Hepatic stellate cell (primary cell): ENCODE measurements at regions not wholly inside any gene's neighbourhood (a gene's known extent, or its start where the extent isn't known, plus 50 kb on each side); places are given as distances from the start of the nearest gene placed in this dataset.
"Not testable (repeated sequence)": the region's sequence is repeated elsewhere in the genome, so short reads cannot be mapped to it uniquely, and the experiment has no call there.

Source experiments
- DNase-seq: peaks from one replicate; pipeline ENCODE4 v3.0.0; 2011; ENCODE audit warnings: low spot score

- no peak for DNase-seq
Measured at GRCh38 chr2:43070676-43071502, 155.5 kb downstream of the ZFP36L2 start.

DNA sequence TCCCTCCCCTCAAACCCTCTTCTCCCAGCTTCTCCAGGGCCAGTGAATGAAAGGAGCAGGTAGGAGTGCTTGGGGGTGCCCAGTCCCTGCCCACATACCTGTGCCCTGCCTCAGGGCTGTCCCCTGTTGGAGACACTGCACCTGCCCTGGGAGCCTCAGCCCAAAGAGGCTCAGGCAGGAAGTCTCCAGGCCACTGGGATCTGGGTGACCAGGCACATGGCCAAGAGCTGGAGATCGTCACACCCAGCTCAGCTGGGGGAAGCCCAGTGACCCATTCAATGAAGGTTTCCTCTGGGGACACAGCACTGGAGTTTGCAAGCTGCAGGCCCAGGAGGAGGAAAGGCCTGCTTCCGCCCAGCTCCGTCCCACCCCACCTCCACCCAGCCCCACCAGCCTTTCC, 156.4 kb downstream of the ZFP36L2 start:
- DNase-seq = peak; percentile 74

GRCh38 chr2:43068631-43069517, 157.5 kb downstream of the ZFP36L2 start:
- no peak for DNase-seq

- no peak for DNase-seq
Measured at GRCh38 chr2:43068041-43068533, 158.3 kb downstream of the ZFP36L2 start.

DNA sequence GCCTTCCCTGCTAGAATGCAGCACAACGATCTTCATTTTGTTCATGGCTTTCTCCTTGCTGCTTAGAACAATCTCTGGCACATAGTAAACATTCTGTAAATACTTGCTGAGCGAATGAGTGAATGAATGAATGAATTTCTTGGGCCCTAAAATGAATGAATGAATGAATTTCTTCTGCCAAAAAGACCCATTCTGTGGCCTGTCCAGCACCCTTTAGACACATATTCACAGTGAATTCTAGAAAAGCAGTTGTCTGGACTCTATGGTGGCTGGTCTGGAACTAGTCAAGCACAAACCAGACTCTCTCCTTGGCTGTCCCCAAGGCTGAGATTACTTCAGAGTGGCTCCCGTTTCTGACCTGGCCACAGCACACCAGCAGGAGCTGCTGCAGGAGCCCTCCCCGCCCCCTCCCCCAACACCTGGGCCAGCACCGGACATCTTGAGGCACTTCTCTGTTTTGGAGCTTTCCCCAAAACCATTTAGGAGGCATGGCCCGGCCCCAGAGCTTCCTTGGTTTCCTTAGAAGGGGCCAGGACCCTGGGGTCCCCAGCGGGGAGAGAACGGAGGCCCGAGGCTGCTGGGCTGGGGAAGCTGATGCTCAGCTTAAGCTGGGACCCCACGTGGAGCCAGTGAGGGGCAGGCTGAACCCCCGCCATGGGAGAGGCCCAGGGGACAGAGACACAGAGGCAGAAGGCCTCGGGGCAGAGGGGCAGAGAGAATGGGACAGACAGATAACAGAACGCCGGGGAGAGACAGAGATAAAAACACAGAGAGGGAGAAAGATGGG, 159.0 kb downstream of the ZFP36L2 start:
- DNase-seq = no peak

GRCh38 chr2:43066541-43067253, 159.7 kb downstream of the ZFP36L2 start:
- DNase-seq = not testable (repeated sequence)

DNA sequence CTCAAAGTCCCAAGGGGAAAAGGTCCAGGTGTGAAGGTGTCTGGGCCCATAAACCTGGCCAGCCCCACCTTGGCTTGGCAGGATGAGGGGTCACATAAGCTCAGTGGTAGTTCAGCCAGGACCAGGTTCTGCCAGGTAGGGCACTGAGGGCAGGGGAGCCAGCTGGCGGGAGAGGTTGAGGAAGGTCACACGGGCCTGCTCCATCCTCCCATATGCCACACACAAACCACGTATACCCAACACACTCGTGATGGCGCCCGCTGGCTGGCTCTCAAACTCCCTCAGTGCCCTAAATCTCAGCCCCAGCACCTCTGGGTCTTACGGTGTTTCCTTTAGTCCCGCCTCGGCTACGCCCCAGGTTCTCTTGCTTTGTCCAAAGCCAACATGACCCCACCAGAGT, 160.5 kb downstream of the ZFP36L2 start:
- DNase-seq = no peak

DNA sequence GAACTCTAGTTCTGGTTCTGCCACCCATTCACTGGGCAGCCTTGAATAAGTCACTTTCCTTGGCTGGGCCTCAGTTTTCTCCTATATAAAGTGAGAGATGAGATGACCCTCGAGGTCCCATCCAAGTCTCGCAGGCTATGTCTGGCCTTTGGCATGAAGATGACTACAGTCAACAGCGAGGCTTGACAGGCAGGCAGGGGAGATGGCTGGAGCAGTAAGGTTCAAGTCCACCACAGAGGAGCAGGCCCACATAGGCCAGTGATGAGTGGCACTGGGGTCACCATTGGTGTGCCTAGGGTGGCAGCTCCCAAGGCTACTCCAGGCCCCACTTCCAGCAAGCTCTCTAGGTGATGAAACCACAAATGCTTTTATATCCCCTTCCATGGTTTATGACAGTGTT, 161.4 kb downstream of the ZFP36L2 start:
- DNase-seq = no peak

GRCh38 chr2:43063096-43063495, 163.3 kb downstream of the ZFP36L2 start:
- not testable (repeated sequence) for DNase-seq

DNA sequence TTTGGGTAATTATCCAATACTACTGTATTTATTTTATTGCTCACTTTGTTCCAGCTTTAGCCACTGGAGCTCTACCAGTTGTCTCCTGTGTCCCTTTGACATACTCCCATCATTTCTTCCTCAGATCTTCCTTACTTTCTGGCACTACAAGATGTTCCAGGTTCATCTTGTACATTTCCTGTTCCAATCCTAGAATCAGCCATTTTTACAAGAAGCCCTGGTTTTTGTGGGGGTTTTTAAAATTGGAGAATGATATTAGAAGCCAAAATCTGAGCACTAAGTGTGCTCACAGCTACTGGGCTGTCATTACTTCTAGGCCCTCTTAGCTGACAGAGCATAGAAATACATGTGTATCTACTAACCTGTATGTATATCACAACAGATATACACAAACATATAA, 164.3 kb downstream of the ZFP36L2 start:
- DNase-seq = no peak

DNA sequence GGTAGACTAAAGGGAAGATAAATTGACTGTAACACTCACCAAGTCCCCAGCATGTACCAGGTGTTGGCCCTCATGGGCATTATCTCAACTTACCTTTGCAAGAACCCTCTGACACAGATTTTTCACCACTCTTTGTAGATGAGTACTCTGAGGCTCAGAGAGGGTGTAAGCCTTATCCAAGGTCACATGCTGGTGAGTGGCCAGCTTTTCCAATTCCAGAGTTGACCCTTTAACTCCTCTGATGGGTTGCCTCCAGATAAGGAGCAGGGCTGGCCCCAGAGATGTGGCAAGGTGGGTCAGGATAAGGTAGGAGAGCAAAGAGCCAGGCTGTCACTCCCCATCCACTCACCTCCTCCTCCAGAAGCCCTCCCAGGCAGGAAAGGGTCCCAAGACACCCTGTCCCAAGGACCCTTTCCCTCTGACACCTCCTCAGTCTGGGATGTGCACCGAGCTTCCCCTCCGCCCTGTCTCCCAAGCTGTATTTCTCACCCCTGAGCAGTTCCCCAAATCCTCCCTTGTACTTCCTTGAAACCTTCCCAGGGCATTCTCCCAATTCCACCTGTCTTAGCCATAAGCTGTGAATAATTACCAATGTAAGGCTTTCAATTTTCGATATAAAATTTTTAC, 165.9 kb downstream of the ZFP36L2 start:
- no peak for DNase-seq

GRCh38 chr2:43059183-43059897, 167.1 kb downstream of the ZFP36L2 start:
- DNase-seq = peak; percentile 91

GRCh38 chr2:43058726-43059110, 167.7 kb downstream of the ZFP36L2 start:
- no peak for DNase-seq

DNA sequence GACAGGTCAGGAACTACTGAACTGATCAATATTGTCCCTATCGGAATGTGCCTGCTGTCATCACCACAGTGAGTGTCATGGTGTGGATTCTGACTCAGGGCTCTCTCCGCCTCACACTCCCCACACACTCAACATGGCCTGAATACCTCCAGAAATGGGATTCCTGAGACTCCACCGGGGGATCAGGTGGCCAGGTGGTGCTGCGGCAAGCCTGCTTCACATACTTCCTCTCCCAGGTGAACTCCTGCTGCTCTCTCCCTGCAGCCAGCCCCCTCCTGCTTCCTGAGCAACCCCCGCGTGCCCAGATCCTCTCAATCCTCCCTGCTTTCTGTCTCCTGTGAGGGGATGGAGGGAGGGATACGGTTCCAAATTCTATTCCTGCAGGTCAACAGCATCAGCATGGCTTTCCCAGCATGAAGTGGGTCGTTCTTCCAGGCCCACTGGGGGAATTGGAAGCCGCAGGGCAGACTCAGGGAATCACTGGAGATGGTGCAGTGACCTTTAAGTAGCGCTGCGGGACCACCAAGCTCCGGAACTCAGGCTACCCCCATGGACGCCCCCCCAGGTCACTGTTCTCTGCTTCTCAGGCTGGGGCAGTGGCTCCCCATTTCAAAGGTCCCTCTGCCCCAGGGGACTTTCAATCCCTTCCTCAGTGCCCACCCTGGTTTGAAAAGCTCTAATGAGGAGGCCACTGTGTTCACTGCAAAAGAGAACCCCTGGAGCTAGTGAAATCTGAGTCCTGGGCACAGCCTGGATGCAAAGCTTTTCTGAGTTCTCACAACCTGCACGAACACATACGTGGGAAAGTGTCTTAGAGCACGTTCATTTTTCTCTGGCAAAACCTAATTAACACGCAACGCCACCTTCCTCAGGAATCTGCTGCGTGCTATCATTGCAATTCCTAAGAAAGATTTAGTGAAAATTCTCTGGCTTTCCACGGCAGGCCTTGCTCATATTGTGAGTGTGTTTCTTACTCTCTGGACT, 168.4 kb downstream of the ZFP36L2 start:
- no peak for DNase-seq

DNA sequence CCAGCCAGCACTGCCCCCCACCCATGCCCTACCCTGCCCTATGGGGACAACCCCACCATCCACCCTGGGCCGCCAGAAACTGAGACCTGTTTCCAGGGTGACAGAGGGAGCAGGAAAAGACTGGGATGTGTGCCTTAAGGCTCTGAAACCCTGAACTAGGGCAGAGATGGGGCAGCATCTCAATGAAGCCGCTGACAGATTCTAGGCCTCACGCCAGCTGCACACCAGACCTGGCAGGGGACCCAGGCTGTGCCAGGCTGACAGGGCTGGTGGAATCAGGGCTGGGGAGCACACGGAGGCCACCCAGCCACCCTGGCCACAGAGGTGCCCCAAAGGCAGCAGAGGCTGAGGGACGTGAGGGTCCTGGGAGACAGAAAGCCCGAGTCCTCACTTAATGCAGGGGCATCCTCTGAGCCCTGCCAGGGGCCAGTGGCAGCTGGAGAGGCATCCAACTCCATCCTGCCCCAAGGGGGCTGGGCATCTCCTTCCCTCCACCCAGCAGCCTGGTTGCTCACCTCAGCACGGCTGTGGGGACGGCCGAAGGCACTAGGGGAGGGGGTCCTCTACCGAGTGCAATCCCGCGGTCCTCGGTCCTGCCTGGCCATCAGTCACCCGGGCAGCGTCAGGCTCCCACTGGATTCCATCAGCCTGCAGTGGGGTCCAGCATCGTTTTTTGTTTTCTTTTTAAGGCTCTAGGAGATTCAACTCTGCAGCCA, 169.2 kb downstream of the ZFP36L2 start:
- no peak for DNase-seq

- no peak for DNase-seq
Measured at GRCh38 chr2:43055985-43056384, 170.4 kb downstream of the ZFP36L2 start.

DNA sequence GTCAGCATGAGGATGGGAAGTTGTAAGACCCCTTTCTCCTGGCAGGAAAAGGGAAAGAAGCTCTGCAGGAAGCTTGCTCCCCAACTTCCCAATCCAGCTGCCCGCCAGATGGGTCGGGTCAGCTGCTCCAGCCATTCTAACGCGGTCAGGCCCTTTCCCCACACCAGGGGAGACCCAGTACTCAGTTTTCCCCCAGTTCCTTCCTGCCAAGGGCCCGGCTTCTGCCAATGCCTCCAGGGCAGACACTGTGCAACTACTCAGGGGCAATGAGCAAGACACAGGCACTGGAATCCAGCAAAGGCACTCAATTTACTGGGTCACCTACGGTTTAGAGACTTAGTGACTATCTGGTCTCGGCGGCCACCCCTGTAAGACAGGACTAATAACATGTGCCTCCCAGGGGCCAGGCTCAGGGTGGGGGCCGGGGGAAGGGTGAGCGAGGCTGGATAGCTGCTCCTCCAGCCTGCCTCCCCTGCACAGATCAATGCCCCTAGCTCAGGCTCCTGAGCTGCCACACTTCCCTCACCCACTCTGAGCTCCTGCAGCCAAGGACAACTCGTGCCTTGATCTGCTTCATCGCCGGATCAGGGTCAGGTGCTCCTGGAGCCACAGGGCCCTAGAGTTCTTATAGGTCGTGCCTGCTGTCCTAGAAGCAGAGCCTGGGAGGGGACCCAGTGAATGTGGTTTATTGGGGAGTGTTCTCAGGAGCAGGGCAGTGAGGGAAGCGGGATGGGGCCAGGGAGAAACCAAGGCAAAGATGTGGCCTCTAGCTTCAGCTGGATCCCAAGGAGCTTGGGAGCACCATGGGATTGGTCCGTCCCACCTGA, 171.1 kb downstream of the ZFP36L2 start:
- DNase-seq = no peak

GRCh38 chr2:43054367-43054766, 172.0 kb downstream of the ZFP36L2 start:
- no peak for DNase-seq
